ENCODE measurements at regions not wholly inside any gene's neighbourhood (a gene's known extent, or its start where the extent isn't known, plus 50 kb on each side); places are given as distances from the start of the nearest gene placed in this dataset.
"Not testable (repeated sequence)": the region's sequence is repeated elsewhere in the genome, so short reads cannot be mapped to it uniquely, and the experiment has no call there.

GRCh38 chrX:130467936-130468335 lies 66.1 kb downstream of the RBMX2 start:
- DNase-seq: no peak
- no peak overlapping the region for H3K27ac ChIP-seq (ENCODE audit: insufficient read depth in 1 of 2, low read depth in 1 of 2, low read length in 2 of 2, poor library complexity in 1 of 2, severe bottlenecking in 2 of 2)
- ChIA-PET POLR2A (no interaction called here), CTCF (interaction anchor here (0.6 kb wide), 1 partner anchor 272 kb away, joined by 3 read pairs; no protein-coding TSS in a partner anchor)
- no peaks in the 10 kb centered on the region for H3K36me3 ChIP-seq (ENCODE audit: control insufficient read depth in 4 of 4, insufficient read depth in 4 of 4, low read length in 3 of 4)
- H3K4me3 ChIP-seq (ENCODE audit: control insufficient read depth in 1 of 7, extremely low read depth in 1 of 7, insufficient read depth in 4 of 7, low read depth in 2 of 7, low read length in 6 of 7): no peak overlapping the region
- H3K4me1 ChIP-seq (ENCODE audit: control extremely low read depth in 1 of 4, control insufficient read depth in 4 of 4, insufficient read depth in 4 of 4, low read length in 3 of 4): no peaks in the 10 kb centered on the region
- 78% methylated on average over 3 of the region's 4 CpGs for WGBS (ENCODE audit: insufficient coverage)
- H3K9me3 ChIP-seq (ENCODE audit: control extremely low read depth in 1 of 5, control insufficient read depth in 4 of 5, insufficient read depth in 2 of 5, low read depth in 1 of 5, low read length in 4 of 5): no peaks in the 10 kb centered on the region
- H3K27me3 ChIP-seq (replicated peaks in 2 of 5; ENCODE audit: control insufficient read depth in 4 of 5, insufficient read depth in 5 of 5, low read length in 4 of 5): peaks cover 0 to 7% (median 0%) of the 10 kb centered on the region in 5 experiments

- ChIA-PET POLR2A (no interaction called here), CTCF (interaction anchor here (0.6 kb wide), 1 partner anchor 271 kb away, joined by 3 read pairs; no protein-coding TSS in a partner anchor)
- peaks cover 0 to 7% (median 0%) of the 10 kb centered on the region in 5 experiments for H3K27me3 ChIP-seq (replicated peaks in 2 of 5; ENCODE audit: control insufficient read depth in 4 of 5, insufficient read depth in 5 of 5, low read length in 4 of 5)
Measured at GRCh38 chrX:130468395-130468923, 66.7 kb downstream of the RBMX2 start.

GRCh38 chrX:130482871-130483270 lies 81.1 kb downstream of the RBMX2 start:
- 83% methylated on average over 2 of the region's 2 CpGs for WGBS (ENCODE audit: insufficient coverage)
- ChIA-PET CTCF (no interaction called here), POLR2A (no interaction called here)
- Histone ChIP-seq H3K36me3 (ENCODE audit: control insufficient read depth in 4 of 4, insufficient read depth in 4 of 4, low read length in 3 of 4) (no peaks in the 10 kb centered on the region), H3K4me1 (ENCODE audit: control extremely low read depth in 1 of 4, control insufficient read depth in 4 of 4, insufficient read depth in 4 of 4, low read length in 3 of 4) (no peaks in the 10 kb centered on the region), H3K9me3 (ENCODE audit: control extremely low read depth in 1 of 5, control insufficient read depth in 4 of 5, insufficient read depth in 2 of 5, low read depth in 1 of 5, low read length in 4 of 5) (no peaks in the 10 kb centered on the region), H3K27ac (ENCODE audit: insufficient read depth in 1 of 2, low read depth in 1 of 2, low read length in 2 of 2, poor library complexity in 1 of 2, severe bottlenecking in 2 of 2) (no peak overlapping the region), H3K27me3 (replicated peaks in 2 of 5; ENCODE audit: control insufficient read depth in 4 of 5, insufficient read depth in 5 of 5, low read length in 4 of 5) (peaks cover 0 to 2% (median 0%) of the 10 kb centered on the region in 5 experiments), H3K4me3 (ENCODE audit: control insufficient read depth in 1 of 7, extremely low read depth in 1 of 7, insufficient read depth in 4 of 7, low read depth in 2 of 7, low read length in 6 of 7) (no peak overlapping the region)
- no peak for DNase-seq

More at GRCh38 chrX:130468395-130468923, 66.7 kb downstream of the RBMX2 start:
- Histone ChIP-seq H3K4me1 (ENCODE audit: control extremely low read depth in 1 of 4, control insufficient read depth in 4 of 4, insufficient read depth in 4 of 4, low read length in 3 of 4) (no peaks in the 10 kb centered on the region), H3K36me3 (ENCODE audit: control insufficient read depth in 4 of 4, insufficient read depth in 4 of 4, low read length in 3 of 4) (no peaks in the 10 kb centered on the region), H3K9me3 (ENCODE audit: control extremely low read depth in 1 of 5, control insufficient read depth in 4 of 5, insufficient read depth in 2 of 5, low read depth in 1 of 5, low read length in 4 of 5) (no peaks in the 10 kb centered on the region), H3K4me3 (ENCODE audit: control insufficient read depth in 1 of 7, extremely low read depth in 1 of 7, insufficient read depth in 4 of 7, low read depth in 2 of 7, low read length in 6 of 7) (no peak overlapping the region), H3K27ac (ENCODE audit: insufficient read depth in 1 of 2, low read depth in 1 of 2, low read length in 2 of 2, poor library complexity in 1 of 2, severe bottlenecking in 2 of 2) (no peak overlapping the region)
- DNase-seq: no peak
- WGBS (ENCODE audit: insufficient coverage): 100% methylated on average over 2 of the region's 3 CpGs

GRCh38 chrX:130485870-130486269 lies 84.1 kb downstream of the RBMX2 start:
- no peak for DNase-seq
- ChIA-PET POLR2A (no interaction called here), CTCF (no interaction called here)
- Histone ChIP-seq H3K9me3 (ENCODE audit: control extremely low read depth in 1 of 5, control insufficient read depth in 4 of 5, insufficient read depth in 2 of 5, low read depth in 1 of 5, low read length in 4 of 5) (no peaks in the 10 kb centered on the region), H3K4me3 (ENCODE audit: control insufficient read depth in 1 of 7, extremely low read depth in 1 of 7, insufficient read depth in 4 of 7, low read depth in 2 of 7, low read length in 6 of 7) (no peak overlapping the region), H3K27ac (ENCODE audit: insufficient read depth in 1 of 2, low read depth in 1 of 2, low read length in 2 of 2, poor library complexity in 1 of 2, severe bottlenecking in 2 of 2) (no peak overlapping the region), H3K27me3 (replicated peaks in 2 of 5; ENCODE audit: control insufficient read depth in 4 of 5, insufficient read depth in 5 of 5, low read length in 4 of 5) (peaks cover 0 to 4% (median 0%) of the 10 kb centered on the region in 5 experiments), H3K36me3 (ENCODE audit: control insufficient read depth in 4 of 4, insufficient read depth in 4 of 4, low read length in 3 of 4) (no peaks in the 10 kb centered on the region), H3K4me1 (ENCODE audit: control extremely low read depth in 1 of 4, control insufficient read depth in 4 of 4, insufficient read depth in 4 of 4, low read length in 3 of 4) (no peaks in the 10 kb centered on the region)
- no CpG with 5 or more reads among the region's 1 CpG for WGBS (ENCODE audit: insufficient coverage)

- H3K27ac ChIP-seq (ENCODE audit: insufficient read depth in 1 of 2, low read depth in 1 of 2, low read length in 2 of 2, poor library complexity in 1 of 2, severe bottlenecking in 2 of 2); CTCF ChIA-PET; DNase-seq; H3K4me1 ChIP-seq (ENCODE audit: control extremely low read depth in 1 of 4, control insufficient read depth in 4 of 4, insufficient read depth in 4 of 4, low read length in 3 of 4); H3K36me3 ChIP-seq (ENCODE audit: control insufficient read depth in 4 of 4, insufficient read depth in 4 of 4, low read length in 3 of 4); H3K27me3 ChIP-seq (replicated peaks in 2 of 5; ENCODE audit: control insufficient read depth in 4 of 5, insufficient read depth in 5 of 5, low read length in 4 of 5); H3K4me3 ChIP-seq (ENCODE audit: control insufficient read depth in 1 of 7, extremely low read depth in 1 of 7, insufficient read depth in 4 of 7, low read depth in 2 of 7, low read length in 6 of 7); H3K9me3 ChIP-seq (ENCODE audit: control extremely low read depth in 1 of 5, control insufficient read depth in 4 of 5, insufficient read depth in 2 of 5, low read depth in 1 of 5, low read length in 4 of 5); POLR2A ChIA-PET: not testable (repeated sequence)
- WGBS (ENCODE audit: insufficient coverage): 91% methylated on average over 8 of the region's 10 CpGs
Measured at GRCh38 chrX:130495502-130495901, 93.7 kb downstream of the RBMX2 start.

GRCh38 chrX:130497531-130497930 lies 95.7 kb downstream of the RBMX2 start:
- WGBS (ENCODE audit: insufficient coverage): 92% methylated on average over 2 of the region's 2 CpGs
- CTCF ChIA-PET: no interaction called here

GRCh38 chrX:130498653-130499274 lies 97.0 kb downstream of the RBMX2 start:
- ChIA-PET CTCF (no interaction called here), POLR2A (no interaction called here)
- peaks cover 0 to 2% (median 0%) of the 10 kb centered on the region in 5 experiments for H3K27me3 ChIP-seq (replicated peaks in 2 of 5; ENCODE audit: control insufficient read depth in 4 of 5, insufficient read depth in 5 of 5, low read length in 4 of 5)
- 82% methylated on average over 1 of the region's 1 CpG for WGBS (ENCODE audit: insufficient coverage)
- H3K36me3 ChIP-seq (ENCODE audit: control insufficient read depth in 4 of 4, insufficient read depth in 4 of 4, low read length in 3 of 4): no peaks in the 10 kb centered on the region
- DNase-seq: no peak
- no peak overlapping the region for H3K4me3 ChIP-seq (ENCODE audit: control insufficient read depth in 1 of 7, extremely low read depth in 1 of 7, insufficient read depth in 4 of 7, low read depth in 2 of 7, low read length in 6 of 7)
- H3K27ac ChIP-seq (ENCODE audit: insufficient read depth in 1 of 2, low read depth in 1 of 2, low read length in 2 of 2, poor library complexity in 1 of 2, severe bottlenecking in 2 of 2): no peak overlapping the region
- no peaks in the 10 kb centered on the region for H3K4me1 ChIP-seq (ENCODE audit: control extremely low read depth in 1 of 4, control insufficient read depth in 4 of 4, insufficient read depth in 4 of 4, low read length in 3 of 4)
- no peaks in the 10 kb centered on the region for H3K9me3 ChIP-seq (ENCODE audit: control extremely low read depth in 1 of 5, control insufficient read depth in 4 of 5, insufficient read depth in 2 of 5, low read depth in 1 of 5, low read length in 4 of 5)

More at GRCh38 chrX:130497531-130497930, 95.7 kb downstream of the RBMX2 start:
- Histone ChIP-seq H3K27ac (ENCODE audit: insufficient read depth in 1 of 2, low read depth in 1 of 2, low read length in 2 of 2, poor library complexity in 1 of 2, severe bottlenecking in 2 of 2) (no peak overlapping the region), H3K4me1 (ENCODE audit: control extremely low read depth in 1 of 4, control insufficient read depth in 4 of 4, insufficient read depth in 4 of 4, low read length in 3 of 4) (no peaks in the 10 kb centered on the region), H3K36me3 (ENCODE audit: control insufficient read depth in 4 of 4, insufficient read depth in 4 of 4, low read length in 3 of 4) (no peaks in the 10 kb centered on the region), H3K4me3 (ENCODE audit: control insufficient read depth in 1 of 7, extremely low read depth in 1 of 7, insufficient read depth in 4 of 7, low read depth in 2 of 7, low read length in 6 of 7) (no peak overlapping the region), H3K9me3 (ENCODE audit: control extremely low read depth in 1 of 5, control insufficient read depth in 4 of 5, insufficient read depth in 2 of 5, low read depth in 1 of 5, low read length in 4 of 5) (no peaks in the 10 kb centered on the region), H3K27me3 (replicated peaks in 2 of 5; ENCODE audit: control insufficient read depth in 4 of 5, insufficient read depth in 5 of 5, low read length in 4 of 5) (peaks cover 0 to 2% (median 0%) of the 10 kb centered on the region in 5 experiments)
- DNase-seq: no peak
- POLR2A ChIA-PET: no interaction called here

Measured in common myeloid progenitor, CD34-positive (primary cell).